NCI-H69 (cell line): ENCODE measurements at regions not wholly inside any gene's neighbourhood (a gene's known extent, or its start where the extent isn't known, plus 50 kb on each side); places are given as distances from the start of the nearest gene placed in this dataset.
"Not testable (repeated sequence)": the region's sequence is repeated elsewhere in the genome, so short reads cannot be mapped to it uniquely, and the experiment has no call there.

Experiments used
- DNase-seq: peaks from one replicate; lab custom pipeline; 2025; lab: John Stamatoyannopoulos, UW

- no peak for DNase-seq
Observed at GRCh38 chr3:35275768-35276167, 363.6 kb upstream of the ARPP21 start.

- DNase-seq = no peak
Observed at GRCh38 chr3:35276568-35276967, 362.8 kb upstream of the ARPP21 start.

- DNase-seq = no peak
Observed at GRCh38 chr3:35291471-35292236, 347.7 kb upstream of the ARPP21 start.

GRCh38 chr3:35292568-35292967 lies 346.8 kb upstream of the ARPP21 start:
- DNase-seq = no peak

- no peak for DNase-seq
Observed at GRCh38 chr3:35295906-35296305, 343.4 kb upstream of the ARPP21 start.

GRCh38 chr3:35296533-35296932 lies 342.8 kb upstream of the ARPP21 start:
- DNase-seq = no peak

GRCh38 chr3:35296944-35297343 lies 342.4 kb upstream of the ARPP21 start:
- DNase-seq = not testable (repeated sequence)

GRCh38 chr3:35305406-35305805 lies 333.9 kb upstream of the ARPP21 start:
- DNase-seq = no peak

- DNase-seq = no peak
Observed at GRCh38 chr3:35307296-35307695, 332.0 kb upstream of the ARPP21 start.

- DNase-seq = not testable (repeated sequence)
Observed at GRCh38 chr3:35316841-35317240, 322.5 kb upstream of the ARPP21 start.

GRCh38 chr3:35320646-35321407 lies 318.5 kb upstream of the ARPP21 start:
- no peak for DNase-seq

- DNase-seq = no peak
Observed at GRCh38 chr3:35322070-35322469, 317.3 kb upstream of the ARPP21 start.

GRCh38 chr3:35335703-35336102 lies 303.6 kb upstream of the ARPP21 start:
- no peak for DNase-seq

GRCh38 chr3:35336601-35337000 lies 302.7 kb upstream of the ARPP21 start:
- no peak for DNase-seq

- no peak for DNase-seq
Observed at GRCh38 chr3:35338186-35338585, 301.1 kb upstream of the ARPP21 start.

GRCh38 chr3:35380196-35380595 lies 259.1 kb upstream of the ARPP21 start:
- no peak for DNase-seq

- DNase-seq = no peak
Observed at GRCh38 chr3:35383216-35383615, 256.1 kb upstream of the ARPP21 start.

- DNase-seq = peak; percentile 3
Observed at GRCh38 chr3:35383719-35384555, 255.4 kb upstream of the ARPP21 start.

GRCh38 chr3:35385271-35385670 lies 254.1 kb upstream of the ARPP21 start:
- DNase-seq = no peak

- no peak for DNase-seq
Observed at GRCh38 chr3:35389907-35390306, 249.4 kb upstream of the ARPP21 start.

- no peak for DNase-seq
Observed at GRCh38 chr3:35392187-35392586, 247.1 kb upstream of the ARPP21 start.
